ENCODE measurements at regions not wholly inside any gene's neighbourhood (a gene's known extent, or its start where the extent isn't known, plus 50 kb on each side); places are given as distances from the start of the nearest gene placed in this dataset.

GRCh38 chr22:49613108-49613507, 214.6 kb downstream of the BRD1 start:
- DNase-seq (ENCODE audit: insufficient read length, low spot score) (no peak), FAIRE-seq (no peak)

- DNase-seq (ENCODE audit: insufficient read length, low spot score) (no peak), FAIRE-seq (no peak)
Observed at GRCh38 chr22:49609207-49609876, 218.3 kb downstream of the BRD1 start.

GRCh38 chr22:49608660-49609059, 219.0 kb downstream of the BRD1 start:
- DNase-seq (ENCODE audit: insufficient read length, low spot score) = no peak
- FAIRE-seq = no peak

GRCh38 chr22:49608228-49608627, 219.4 kb downstream of the BRD1 start:
- DNase-seq (ENCODE audit: insufficient read length, low spot score) = no peak
- no peak for FAIRE-seq

- no peak for FAIRE-seq
- no peak for DNase-seq (ENCODE audit: insufficient read length, low spot score)
Observed at GRCh38 chr22:49607821-49608220, 219.9 kb downstream of the BRD1 start.

- no peak for DNase-seq (ENCODE audit: insufficient read length, low spot score)
- FAIRE-seq = no peak
Observed at GRCh38 chr22:49606562-49607290, 220.9 kb downstream of the BRD1 start.

GRCh38 chr22:49604732-49605302, 222.9 kb downstream of the BRD1 start:
- FAIRE-seq (no peak), DNase-seq (ENCODE audit: insufficient read length, low spot score) (no peak)

GRCh38 chr22:49603016-49603415, 224.7 kb downstream of the BRD1 start:
- DNase-seq (ENCODE audit: insufficient read length, low spot score) = no peak
- FAIRE-seq = no peak

- DNase-seq (ENCODE audit: insufficient read length, low spot score) = no peak
Observed at GRCh38 chr22:49602481-49602880, 225.2 kb downstream of the BRD1 start.

GRCh38 chr22:49601614-49602321, 225.9 kb downstream of the BRD1 start:
- DNase-seq (ENCODE audit: insufficient read length, low spot score) = no peak
- no peak for FAIRE-seq

More at GRCh38 chr22:49602481-49602880, 225.2 kb downstream of the BRD1 start:
- no peak for FAIRE-seq

GRCh38 chr22:49600891-49601431, 226.7 kb downstream of the BRD1 start:
- no peak for DNase-seq (ENCODE audit: insufficient read length, low spot score)
- no peak for FAIRE-seq

- DNase-seq (ENCODE audit: insufficient read length, low spot score) = no peak
- no peak for FAIRE-seq
Observed at GRCh38 chr22:49600468-49600867, 227.2 kb downstream of the BRD1 start.

- DNase-seq (ENCODE audit: insufficient read length, low spot score) = no peak
- no peak for FAIRE-seq
Observed at GRCh38 chr22:49599691-49600455, 227.8 kb downstream of the BRD1 start.

GRCh38 chr22:49599039-49599438, 228.6 kb downstream of the BRD1 start:
- DNase-seq (ENCODE audit: insufficient read length, low spot score) (no peak), FAIRE-seq (no peak)

GRCh38 chr22:49598338-49598737, 229.3 kb downstream of the BRD1 start:
- FAIRE-seq = no peak

GRCh38 chr22:49597428-49598039, 230.1 kb downstream of the BRD1 start:
- DNase-seq (ENCODE audit: insufficient read length, low spot score) (no peak), FAIRE-seq (peak; percentile 88)

More at GRCh38 chr22:49598338-49598737, 229.3 kb downstream of the BRD1 start:
- DNase-seq (ENCODE audit: insufficient read length, low spot score) = no peak

GRCh38 chr22:49595465-49596078, 232.1 kb downstream of the BRD1 start:
- FAIRE-seq (peak; percentile 93), DNase-seq (ENCODE audit: insufficient read length, low spot score) (no peak)

GRCh38 chr22:49594078-49594477, 233.6 kb downstream of the BRD1 start:
- FAIRE-seq = no peak
- DNase-seq (ENCODE audit: insufficient read length, low spot score) = no peak

- FAIRE-seq = no peak
- DNase-seq (ENCODE audit: insufficient read length, low spot score) = no peak
Observed at GRCh38 chr22:49593509-49593908, 234.2 kb downstream of the BRD1 start.

All from HTR-8/SVneo (cell line).